ENCODE measurements at regions not wholly inside any gene's neighbourhood (a gene's known extent, or its start where the extent isn't known, plus 50 kb on each side); places are given as distances from the start of the nearest gene placed in this dataset.
"Not testable (repeated sequence)": the region's sequence is repeated elsewhere in the genome, so short reads cannot be mapped to it uniquely, and the experiment has no call there.

DNA sequence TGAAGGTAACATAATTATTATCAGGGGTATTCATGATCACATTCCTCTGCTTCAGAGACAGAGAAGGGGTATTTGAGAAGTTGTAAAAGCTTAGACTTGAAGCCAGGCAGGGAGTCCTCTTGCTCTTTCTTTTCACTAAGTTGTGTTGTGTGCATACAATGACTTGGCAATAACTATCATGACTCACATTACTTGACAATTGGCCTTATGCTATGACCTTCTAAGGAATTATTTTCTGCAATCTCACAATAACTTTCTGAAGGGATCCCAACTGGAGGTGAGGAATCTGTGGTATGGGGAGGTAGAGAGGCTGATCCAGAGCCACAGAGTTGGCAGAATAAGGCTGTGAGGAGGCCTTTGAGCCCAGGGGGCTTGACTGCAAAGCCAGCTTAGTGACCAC lies 622.3 kb downstream of the MTRR start:
- DNase-seq: no peak

DNA sequence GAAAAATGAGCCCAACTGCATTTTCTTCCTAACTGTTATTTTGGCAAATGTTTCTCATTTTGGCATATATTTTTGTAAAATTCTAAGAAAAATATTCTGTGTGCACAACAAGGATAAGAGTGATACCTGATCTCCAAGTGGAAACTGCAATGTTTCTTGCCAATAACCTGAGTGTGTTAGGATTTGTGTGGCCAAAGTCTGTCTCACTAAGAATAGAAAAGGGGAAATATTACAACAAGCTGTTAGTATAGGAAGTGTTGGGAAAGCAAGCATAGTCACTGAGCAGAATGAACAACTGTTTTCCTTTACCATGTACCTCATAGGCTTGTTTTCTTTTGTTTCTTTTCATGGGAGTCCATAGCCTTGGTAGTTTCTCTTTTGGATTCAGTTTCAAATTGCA lies 624.2 kb downstream of the MTRR start:
- DNase-seq: no peak

- no peak for DNase-seq
Measured at GRCh38 chr5:8500426-8500825, 631.5 kb downstream of the MTRR start.

DNA sequence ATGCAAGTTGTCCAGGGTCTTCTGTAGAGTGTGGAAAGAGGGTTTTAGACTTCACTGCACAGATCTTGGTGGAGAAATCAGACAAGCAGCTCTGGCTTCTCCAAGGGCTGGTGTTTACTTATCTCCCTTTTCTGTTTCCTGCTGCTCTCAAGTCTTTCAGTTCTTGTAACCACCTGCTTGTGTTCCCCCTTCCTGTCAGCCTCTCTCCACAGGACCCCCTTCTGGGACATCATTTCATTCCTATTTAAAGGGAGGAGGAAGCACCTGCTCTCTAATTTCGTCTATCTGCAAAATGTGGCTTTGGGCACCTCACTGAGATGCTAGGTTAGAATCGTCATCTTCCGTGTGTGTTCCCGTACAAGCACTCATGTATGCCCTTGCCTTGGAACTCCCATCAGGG lies 636.2 kb downstream of the MTRR start:
- no peak for DNase-seq

DNA sequence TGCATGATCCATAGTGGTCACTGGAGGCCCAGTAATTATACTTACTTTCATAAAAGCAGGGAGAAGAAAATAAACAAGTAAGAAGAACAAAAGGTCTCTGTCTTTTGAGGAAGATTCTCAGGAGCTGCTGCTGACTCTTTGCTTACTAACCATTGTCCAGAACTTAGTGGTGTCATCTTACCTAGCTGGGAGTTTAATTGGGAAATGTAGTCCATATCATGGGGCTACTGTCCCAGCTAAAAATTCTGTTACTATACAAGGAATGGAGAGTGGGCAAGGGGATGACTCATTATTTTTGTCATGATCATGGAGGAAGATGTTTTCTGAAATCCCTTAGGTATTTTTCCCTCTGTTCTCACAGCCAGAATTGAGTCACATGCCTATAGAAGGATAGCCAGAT lies 639.3 kb downstream of the MTRR start:
- no peak for DNase-seq

GRCh38 chr5:8516356-8516755 lies 647.4 kb downstream of the MTRR start:
- DNase-seq: no peak

DNA sequence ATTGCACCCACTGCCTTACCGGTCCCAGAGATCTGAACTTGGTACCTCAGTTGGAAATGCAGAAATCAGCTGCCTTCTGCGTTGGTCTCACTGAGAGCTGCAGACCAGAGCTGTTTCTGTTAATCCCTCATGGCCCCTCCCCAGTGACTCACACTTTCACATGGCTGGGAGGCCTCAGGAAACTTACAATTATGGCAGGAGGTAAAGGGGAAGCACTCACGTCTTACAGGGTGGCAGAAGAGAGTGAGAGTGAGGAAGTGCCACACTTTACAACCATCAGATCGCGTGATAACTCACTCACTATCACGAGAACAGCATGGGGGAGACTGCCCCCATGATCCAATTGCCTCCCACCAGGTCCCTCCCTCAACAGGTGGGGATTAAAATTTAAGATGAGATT lies 648.5 kb downstream of the MTRR start:
- DNase-seq: no peak

GRCh38 chr5:8520917-8521316 lies 652.0 kb downstream of the MTRR start:
- DNase-seq: no peak

- no peak for DNase-seq
Measured at GRCh38 chr5:8521991-8522390, 653.0 kb downstream of the MTRR start.

GRCh38 chr5:8522646-8523045 lies 653.7 kb downstream of the MTRR start:
- no peak for DNase-seq

- no peak for DNase-seq
Measured at GRCh38 chr5:8523501-8523900, 654.6 kb downstream of the MTRR start.

- no peak for DNase-seq
Measured at GRCh38 chr5:8525819-8526218, 656.9 kb downstream of the MTRR start.

GRCh38 chr5:8528106-8528505 lies 659.2 kb downstream of the MTRR start:
- DNase-seq: no peak

DNA sequence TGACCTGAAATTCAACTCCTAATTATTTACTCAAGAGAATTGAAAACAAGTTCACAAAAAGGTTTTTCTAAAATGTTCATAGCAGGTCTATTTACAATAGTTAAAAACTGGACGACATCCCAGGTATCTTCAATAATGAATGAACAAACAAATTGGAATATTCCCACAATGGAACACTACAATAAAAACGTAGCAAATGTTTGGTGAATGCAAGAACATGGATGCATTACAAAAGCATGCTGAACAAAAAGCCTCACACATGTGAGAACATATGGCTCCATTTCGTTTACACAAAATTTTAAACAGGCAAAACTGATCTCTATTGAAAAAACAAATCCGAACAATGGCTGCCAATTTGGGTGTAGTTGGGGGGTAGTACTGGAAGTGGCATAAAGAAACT lies 669.9 kb downstream of the MTRR start:
- no peak for DNase-seq

DNA sequence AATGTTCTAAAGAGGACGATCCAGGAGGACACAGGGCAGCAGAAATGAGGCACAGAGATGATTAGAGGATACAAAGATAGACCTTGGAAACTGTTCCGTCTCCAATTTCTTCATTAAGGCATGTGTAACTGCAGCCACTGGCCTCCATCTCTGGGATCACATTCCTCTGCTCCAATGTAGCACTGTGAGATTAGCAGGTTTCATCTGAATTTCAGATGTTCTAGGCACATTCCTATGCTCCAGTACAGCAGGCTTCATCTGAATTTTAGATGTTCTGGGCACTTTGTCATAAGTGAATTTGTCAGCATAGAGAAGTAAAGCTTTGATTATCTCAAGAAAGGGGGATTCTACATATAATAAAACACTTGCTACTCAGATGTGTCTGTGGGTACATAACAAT lies 671.4 kb downstream of the MTRR start:
- no peak for DNase-seq

GRCh38 chr5:8550921-8551320 lies 682.0 kb downstream of the MTRR start:
- DNase-seq: no peak

GRCh38 chr5:8553364-8553763 lies 684.4 kb downstream of the MTRR start:
- DNase-seq: no peak

DNA sequence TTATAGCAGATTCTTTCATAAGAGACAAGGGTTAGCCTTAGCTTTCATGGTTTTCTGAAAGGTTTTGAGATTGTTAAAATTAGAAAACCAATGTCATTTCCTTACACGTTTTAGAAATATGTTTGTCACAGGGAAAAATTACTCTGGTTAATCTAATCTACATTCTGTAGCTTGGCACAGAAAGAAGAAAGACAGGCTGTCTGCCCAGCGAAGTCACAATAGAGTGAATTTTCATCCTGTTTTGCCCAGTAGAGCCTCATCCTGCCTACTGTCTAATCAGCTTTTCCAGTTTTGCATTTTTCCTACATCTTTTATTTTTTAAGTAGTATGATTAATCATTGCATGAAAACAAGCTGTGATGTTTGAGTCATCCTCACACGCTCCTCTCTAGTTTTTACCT lies 688.8 kb downstream of the MTRR start:
- DNase-seq: no peak

DNA sequence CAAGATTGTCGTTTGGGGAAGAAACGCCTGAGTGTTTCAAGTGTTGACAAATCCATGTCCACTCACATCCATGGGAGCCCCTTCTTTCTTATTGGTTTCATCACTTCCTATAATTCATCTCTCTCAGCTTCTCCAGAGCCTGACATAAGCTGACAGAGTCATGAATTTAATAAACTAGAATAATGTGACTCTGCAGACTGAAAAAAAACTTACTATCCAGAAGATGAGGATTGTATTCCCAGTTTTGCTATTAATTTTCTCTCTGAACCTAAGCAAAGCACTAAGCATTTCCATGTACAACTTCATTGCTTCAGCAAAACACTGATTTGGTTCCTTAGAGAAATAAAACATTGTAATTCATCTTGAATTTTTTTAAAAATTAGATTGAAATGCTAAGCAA lies 691.8 kb downstream of the MTRR start:
- DNase-seq: no peak

GRCh38 chr5:8561224-8561840 lies 692.4 kb downstream of the MTRR start:
- no peak for DNase-seq

DNA sequence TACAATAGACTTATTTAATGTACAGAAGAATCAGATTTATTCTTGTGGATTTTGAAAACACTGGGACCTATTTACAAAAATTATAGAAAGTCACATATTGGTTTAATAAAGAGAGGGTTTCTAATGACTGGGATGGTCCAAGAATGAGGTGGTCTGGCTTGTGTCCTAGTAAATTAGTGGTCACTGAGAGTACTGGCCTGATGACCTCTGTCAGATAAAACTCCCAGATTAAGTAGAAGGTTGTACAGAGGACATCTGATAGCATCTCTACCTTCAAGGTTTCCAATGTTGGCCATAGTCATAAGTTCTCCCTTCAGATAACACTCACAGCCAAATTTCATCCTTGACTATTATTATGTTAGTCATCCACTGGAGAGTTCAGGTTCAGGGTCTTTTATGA lies 692.9 kb downstream of the MTRR start:
- no peak for DNase-seq

GRCh38 chr5:8563540-8563939 lies 694.6 kb downstream of the MTRR start:
- not testable (repeated sequence) for DNase-seq

- DNase-seq: no peak
Measured at GRCh38 chr5:8568858-8569257, 699.9 kb downstream of the MTRR start.

- DNase-seq: no peak
Measured at GRCh38 chr5:8570528-8570927, 701.6 kb downstream of the MTRR start.

DNA sequence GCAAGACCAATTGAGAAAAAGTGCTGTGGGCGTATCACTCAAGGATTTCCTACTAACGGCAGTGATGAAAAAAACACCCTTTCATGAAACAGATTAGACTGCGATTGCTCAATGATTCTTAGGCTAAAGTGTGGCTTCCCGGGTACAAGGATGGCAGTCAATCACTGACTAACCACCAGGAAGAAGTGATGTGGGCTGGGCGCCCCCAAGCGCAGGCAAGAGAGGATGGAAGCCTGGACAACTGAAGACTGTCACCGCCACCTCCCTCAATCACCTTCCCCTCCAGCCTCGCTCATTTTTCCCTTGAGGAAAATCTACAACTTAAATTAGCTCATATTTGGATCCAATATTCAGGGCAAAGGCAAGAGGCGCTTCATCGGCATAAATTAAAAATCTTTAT lies 707.2 kb downstream of the MTRR start:
- DNase-seq: no peak

GRCh38 chr5:8577792-8578191 lies 708.8 kb downstream of the MTRR start:
- DNase-seq: no peak
